GM23338 (cell line): ENCODE measurements at regions not wholly inside any gene's neighbourhood (a gene's known extent, or its start where the extent isn't known, plus 50 kb on each side); places are given as distances from the start of the nearest gene placed in this dataset.

ENCODE experiments used
- ATAC-seq: fragments of 200-7000 bp; cut with Tn5 transposase; 3 replicates; pipeline ENCODE4 v1.9.1; 2020
- DNase-seq: peaks from one replicate; pipeline ENCODE4 v3.0.0-alpha.2; 2015; ENCODE audit warnings: low spot score
- H2AFZ ChIP-seq: fragments of 200-600 bp; sonication (generic); 2 replicates; pipeline ENCODE4 v1.8.0; 2016; ENCODE audit warnings: antibody characterized with exemption, mild to moderate bottlenecking, moderate library complexity
- H3F3A ChIP-seq: fragments of 200-600 bp; sonication (generic); replicated peaks from 2 replicates; pipeline ENCODE4 v1.8.0; 2017; ENCODE audit warnings: antibody characterized with exemption, mixed run types, low read depth
- H3K27ac ChIP-seq: fragments of 200-600 bp; sonication (generic); 2 replicates; pipeline ENCODE4 v1.6.1; 2016; ENCODE audit warnings: low read depth
- H3K27me3 ChIP-seq: fragments of 200-600 bp; sonication (generic); 2 replicates; pipeline ENCODE4 v1.8.0; 2016; ENCODE audit warnings: mild to moderate bottlenecking, mixed run types, moderate library complexity; ENCODE audit not compliant: insufficient read depth
- H3K36me3 ChIP-seq: fragments of 200-600 bp; sonication (generic); 2 replicates; pipeline ENCODE4 v1.8.0; 2016; ENCODE audit warnings: mild to moderate bottlenecking; ENCODE audit not compliant: insufficient read depth
- H3K4me1 ChIP-seq: fragments of 200-600 bp; sonication (generic); 2 replicates; pipeline ENCODE4 v1.8.0; 2016; ENCODE audit warnings: mild to moderate bottlenecking, moderate library complexity; ENCODE audit not compliant: insufficient read depth
- H3K4me2 ChIP-seq: fragments of 200-600 bp; sonication (generic); 2 replicates; pipeline ENCODE4 v1.7.1; 2017; ENCODE audit warnings: mixed run types
- H3K4me3 ChIP-seq: fragments of 200-600 bp; sonication (generic); 2 replicates; pipeline ENCODE4 v1.6.1; 2016; ENCODE audit warnings: mixed run types
- H3K79me2 ChIP-seq: fragments of 200-600 bp; sonication (generic); replicated peaks from 2 replicates; pipeline ENCODE4 v1.8.0; 2017; ENCODE audit warnings: mild to moderate bottlenecking; ENCODE audit not compliant: insufficient read depth
- H3K9me2 ChIP-seq: fragments of 200-600 bp; sonication (generic); 2 replicates; pipeline ENCODE4 v1.8.0; 2017; ENCODE audit not compliant: insufficient read depth
- H4K20me1 ChIP-seq: fragments of 200-600 bp; sonication (generic); replicated peaks from 2 replicates; pipeline ENCODE4 v1.8.0; 2017; ENCODE audit warnings: mild to moderate bottlenecking; ENCODE audit not compliant: insufficient read depth
- H3K27ac Mint-ChIP-seq: 2 replicates; pipeline ENCODE4 v1.8.0; 2020; ENCODE audit warnings: inconsistent platforms, mild to moderate bottlenecking, moderate library complexity, mixed read lengths
- H3K27me3 Mint-ChIP-seq: 3 replicates; pipeline ENCODE4 v1.8.0; 2022; ENCODE audit warnings: low read depth, mild to moderate bottlenecking, moderate library complexity, mixed read lengths, inconsistent platforms; ENCODE audit not compliant: insufficient read depth, poor library complexity
- H3K36me3 Mint-ChIP-seq: 3 replicates; pipeline ENCODE4 v1.8.0; 2021; ENCODE audit warnings: low read depth, mild to moderate bottlenecking, inconsistent platforms, moderate library complexity, mixed read lengths
- H3K4me1 Mint-ChIP-seq: 3 replicates; pipeline ENCODE4 v1.8.0; 2020; ENCODE audit warnings: mild to moderate bottlenecking, inconsistent platforms, mixed read lengths
- H3K4me3 Mint-ChIP-seq: 3 replicates; pipeline ENCODE4 v1.8.0; 2021; ENCODE audit warnings: moderate library complexity, mild to moderate bottlenecking, inconsistent platforms, mixed read lengths
- H3K9me3 Mint-ChIP-seq: 3 replicates; pipeline ENCODE4 v1.8.0; 2020; ENCODE audit warnings: moderate library complexity, mild to moderate bottlenecking, inconsistent platforms, mixed read lengths
- CREB1 ChIP-seq: fragments of 250-450 bp; sonication (Bioruptor Pico); IDR thresholded peaks from 2 replicates; pipeline ENCODE4 v1.5.0; 2020; ENCODE audit warnings: low read depth, mild to moderate bottlenecking, moderate library complexity
- CTCF ChIP-seq, 2 experiments: fragments of 200-600 bp in 1 of 2; sonication (generic) in 1 of 2; conservative IDR thresholded peaks; 2 replicates each; pipeline versions ENCODE4 v1.5.1 to v1.6.1; 2016 to 2017; ENCODE audit warnings: antibody characterized with exemption in 2 of 2, low read depth in 2 of 2, mild to moderate bottlenecking in 2 of 2, moderate library complexity in 1 of 2
- EZH2phosphoT487 ChIP-seq: fragments of 200-600 bp; sonication (generic); IDR thresholded peaks from one replicate; pipeline ENCODE4 v1.8.1; 2018; ENCODE audit warnings: antibody characterized with exemption; ENCODE audit not compliant: unreplicated experiment
- NANOG ChIP-seq: IDR thresholded peaks from 2 replicates; pipeline ENCODE4 v1.6.1; 2016; ENCODE audit warnings: antibody characterized with exemption, borderline replicate concordance
- REST ChIP-seq: IDR thresholded peaks from one replicate; pipeline ENCODE4 v1.6.1; 2018; ENCODE audit warnings: antibody characterized with exemption; ENCODE audit not compliant: unreplicated experiment
- STAT1 ChIP-seq: IDR thresholded peaks from one replicate; pipeline ENCODE4 v1.6.1; 2016; ENCODE audit warnings: antibody characterized with exemption; ENCODE audit not compliant: unreplicated experiment
- ZNF331 ChIP-seq: fragments of 250-450 bp; sonication (Bioruptor Pico); IDR thresholded peaks from 2 replicates; pipeline ENCODE4 v1.5.0; 2020; ENCODE audit warnings: low read depth, mild to moderate bottlenecking, moderate library complexity
- ZNF462 ChIP-seq: fragments of 250-450 bp; sonication (Bioruptor Pico); IDR thresholded peaks from 2 replicates; pipeline ENCODE4 v1.5.0; 2020; ENCODE audit warnings: mild to moderate bottlenecking, moderate library complexity

- no peaks in the 10 kb centered on the region for H3K9me3 Mint-ChIP-seq
- H3K79me2 ChIP-seq, result no peaks in the 10 kb centered on the region
- H3K4me1 Mint-ChIP-seq, result peaks cover 7% of the 10 kb centered on the region; the same call in 2 of the 3 replicates
- H2AFZ ChIP-seq, result peak overlapping the region; percentile 81; the same call in 1 of the 2 replicates
- no peaks in the 10 kb centered on the region for H3K36me3 ChIP-seq
- no peak for ATAC-seq
- H3K4me3 Mint-ChIP-seq, result no peak overlapping the region
- H3K36me3 Mint-ChIP-seq, result no peaks in the 10 kb centered on the region
- H3K27me3 ChIP-seq, result no peaks in the 10 kb centered on the region
- H3K4me1 ChIP-seq, result no peaks in the 10 kb centered on the region
- no peaks in the 10 kb centered on the region for H3F3A ChIP-seq
- no peak overlapping the region for H3K4me2 ChIP-seq
- H4K20me1 ChIP-seq, result no peaks in the 10 kb centered on the region
- H3K27ac Mint-ChIP-seq, result no peak overlapping the region
- H3K27ac ChIP-seq, result no peak overlapping the region
- TF ChIP-seq EZH2phosphoT487 (no peak), CTCF (conservative IDR thresholded peaks at IDR 0.05; ENCODE audit: low read depth in 2 of 2) (no peak), STAT1 (no peak), NANOG (no peak), REST (no peak), ZNF331 (CRISPR knock-in tag) (no peak), CREB1 (no peak), ZNF462 (no peak)
- H3K27me3 Mint-ChIP-seq, result peaks cover 3% of the 10 kb centered on the region
- no peak overlapping the region for H3K4me3 ChIP-seq
- DNase-seq, result no peak
- 0 out of 2 replicates have a peak, but pooled peaks cover 2% of the 10 kb centered on the region for H3K9me2 ChIP-seq
Measured at GRCh38 chr2:37837628-37838328, 87.3 kb upstream of the RMDN2 start.
